Esophagus (tissue), 2 donors: ENCODE measurements at regions not wholly inside any gene's neighbourhood (a gene's known extent, or its start where the extent isn't known, plus 50 kb on each side); places are given as distances from the start of the nearest gene placed in this dataset.

ENCODE experiments used
- H3K27ac ChIP-seq, 2 donors: one replicate each; pipeline ENCODE4 v1.5.1; 2013; ENCODE audit warnings: low read depth in 2 of 2, mild to moderate bottlenecking in 2 of 2, inconsistent platforms in 1 of 2, low read length in 1 of 2, moderate library complexity in 1 of 2
- H3K27me3 ChIP-seq, 2 donors: one replicate each; pipeline ENCODE4 v1.6.1; 2013; ENCODE audit warnings: low read length in 2 of 2, control low read depth in 1 of 2, mild to moderate bottlenecking in 1 of 2; ENCODE audit not compliant: insufficient read depth in 2 of 2, control insufficient read depth in 1 of 2
- H3K36me3 ChIP-seq, 2 donors: one replicate each; pipeline ENCODE4 v1.6.1; 2013; ENCODE audit warnings: low read length in 1 of 2; ENCODE audit not compliant: control insufficient read depth in 2 of 2, insufficient read depth in 2 of 2
- H3K4me1 ChIP-seq, 2 donors: one replicate each; pipeline ENCODE4 v1.6.1; 2013; ENCODE audit warnings: low read length in 1 of 2; ENCODE audit not compliant: control insufficient read depth in 2 of 2, insufficient read depth in 2 of 2
- H3K4me3 ChIP-seq, 2 donors: one replicate each; pipeline ENCODE4 v1.5.1; 2013; ENCODE audit warnings: low read length in 2 of 2, mild to moderate bottlenecking in 2 of 2, low read depth in 1 of 2, moderate library complexity in 1 of 2
- H3K9me3 ChIP-seq, 2 donors: one replicate each; pipeline ENCODE4 v1.6.1; 2013; ENCODE audit warnings: mild to moderate bottlenecking in 2 of 2, low read depth in 1 of 2, low read length in 1 of 2, moderate library complexity in 1 of 2; ENCODE audit not compliant: control insufficient read depth in 2 of 2, insufficient read depth in 1 of 2
- WGBS, 2 donors: extraction: QIAGEN DNeasy Blood & Tissue Kit; methylation state at CpG; one replicate each; pipeline ENCODE4 v1.1.7; 2013; 5-methylcytosine and 5-hydroxymethylcytosine counted together
- donor health status: healthy with polysubstance abuse.
- donor health status: Bipolar disorder and iron deficiency.

- no peaks in the 10 kb centered on the region for H3K36me3 ChIP-seq
- peaks cover 0 to 3% of the 10 kb centered on the region in 2 donors for H3K9me3 ChIP-seq
- WGBS, 2 donors = 47 to 54% methylated on average over 4 of the region's 4 CpGs
- no peak overlapping the region for H3K4me3 ChIP-seq
- H3K27me3 ChIP-seq = no peaks in the 10 kb centered on the region
- no peak overlapping the region for H3K27ac ChIP-seq
- no peaks in the 10 kb centered on the region for H3K4me1 ChIP-seq
Observed at GRCh38 chr6:164692772-164693510, 616.5 kb downstream of the C6orf118 start.

- H3K9me3 ChIP-seq = peaks cover 0 to 3% of the 10 kb centered on the region in 2 donors
- 72 to 79% methylated on average over 6 of the region's 6 CpGs for WGBS, 2 donors
- no peaks in the 10 kb centered on the region for H3K4me1 ChIP-seq
- H3K27ac ChIP-seq = no peak overlapping the region
- H3K4me3 ChIP-seq = no peak overlapping the region
- H3K36me3 ChIP-seq = no peaks in the 10 kb centered on the region
- H3K27me3 ChIP-seq = no peaks in the 10 kb centered on the region
Observed at GRCh38 chr6:164690702-164691500, 618.5 kb downstream of the C6orf118 start.

GRCh38 chr6:164690241-164690640, 619.2 kb downstream of the C6orf118 start:
- WGBS, 2 donors = 81 to 87% methylated on average over 5 of the region's 5 CpGs
- no peaks in the 10 kb centered on the region for H3K36me3 ChIP-seq
- H3K9me3 ChIP-seq = peaks cover 0 to 3% of the 10 kb centered on the region in 2 donors

GRCh38 chr6:164665328-164665727, 644.1 kb downstream of the C6orf118 start:
- Histone ChIP-seq H3K4me3 (no peak overlapping the region), H3K27me3 (no peaks in the 10 kb centered on the region), H3K36me3 (no peaks in the 10 kb centered on the region), H3K27ac (no peak overlapping the region), H3K9me3 (no peaks in the 10 kb centered on the region), H3K4me1 (no peaks in the 10 kb centered on the region)
- WGBS, 2 donors = 72 to 76% methylated on average over 6 of the region's 6 CpGs

More at GRCh38 chr6:164690241-164690640, 619.2 kb downstream of the C6orf118 start:
- H3K4me1 ChIP-seq = no peaks in the 10 kb centered on the region
- H3K27ac ChIP-seq = no peak overlapping the region
- H3K4me3 ChIP-seq = no peak overlapping the region
- no peaks in the 10 kb centered on the region for H3K27me3 ChIP-seq

- H3K4me3 ChIP-seq = no peak overlapping the region
- WGBS, 2 donors = 80 to 88% methylated on average over 5 of the region's 5 CpGs
- H3K27ac ChIP-seq = no peak overlapping the region
- no peaks in the 10 kb centered on the region for H3K27me3 ChIP-seq
- no peaks in the 10 kb centered on the region for H3K36me3 ChIP-seq
- H3K4me1 ChIP-seq = no peaks in the 10 kb centered on the region
- H3K9me3 ChIP-seq = no peaks in the 10 kb centered on the region
Observed at GRCh38 chr6:164663634-164664033, 645.8 kb downstream of the C6orf118 start.

GRCh38 chr6:164661716-164662115, 647.7 kb downstream of the C6orf118 start:
- H3K27ac ChIP-seq = no peak overlapping the region
- WGBS, 2 donors = 77 to 79% methylated on average over 3 of the region's 3 CpGs

GRCh38 chr6:164660781-164661180, 648.6 kb downstream of the C6orf118 start:
- WGBS, 2 donors = 82 to 84% methylated on average over 1 of the region's 1 CpG
- Histone ChIP-seq H3K4me1 (no peaks in the 10 kb centered on the region), H3K9me3 (no peaks in the 10 kb centered on the region), H3K36me3 (no peaks in the 10 kb centered on the region), H3K4me3 (no peak overlapping the region), H3K27me3 (no peaks in the 10 kb centered on the region), H3K27ac (no peak overlapping the region)

More at GRCh38 chr6:164661716-164662115, 647.7 kb downstream of the C6orf118 start:
- Histone ChIP-seq H3K27me3 (no peaks in the 10 kb centered on the region), H3K4me3 (no peak overlapping the region), H3K4me1 (no peaks in the 10 kb centered on the region), H3K36me3 (no peaks in the 10 kb centered on the region), H3K9me3 (no peaks in the 10 kb centered on the region)

GRCh38 chr6:164640956-164641355, 668.4 kb downstream of the C6orf118 start:
- H3K27ac ChIP-seq = no peak overlapping the region
- WGBS, 2 donors = 65 to 69% methylated on average over 4 of the region's 4 CpGs
- H3K4me3 ChIP-seq = no peak overlapping the region
- H3K27me3 ChIP-seq = no peaks in the 10 kb centered on the region
- H3K4me1 ChIP-seq = no peaks in the 10 kb centered on the region
- H3K9me3 ChIP-seq = no peaks in the 10 kb centered on the region
- H3K36me3 ChIP-seq = no peaks in the 10 kb centered on the region

GRCh38 chr6:164628302-164628931, 681.0 kb downstream of the C6orf118 start:
- H3K36me3 ChIP-seq = no peaks in the 10 kb centered on the region
- 91 to 92% methylated on average over 2 of the region's 2 CpGs for WGBS, 2 donors
- no peaks in the 10 kb centered on the region for H3K9me3 ChIP-seq
- no peak overlapping the region for H3K27ac ChIP-seq
- no peak overlapping the region for H3K4me3 ChIP-seq
- no peaks in the 10 kb centered on the region for H3K4me1 ChIP-seq
- no peaks in the 10 kb centered on the region for H3K27me3 ChIP-seq
